Breast epithelium (tissue), 4 donors: ENCODE measurements at regions not wholly inside any gene's neighbourhood (a gene's known extent, or its start where the extent isn't known, plus 50 kb on each side); places are given as distances from the start of the nearest gene placed in this dataset.
"Not testable (repeated sequence)": the region's sequence is repeated elsewhere in the genome, so short reads cannot be mapped to it uniquely, and the experiment has no call there.

Experiments used
- DNase-seq, 2 donors: peaks; one replicate each; pipeline ENCODE4 v3.0.0-alpha.2; 2019; ENCODE audit warnings: low spot score in 2 of 2
- H3K27ac ChIP-seq, 2 donors: fragments of 200-600 bp; sonication (generic) in 1 of 2; one replicate each; pipeline ENCODE4 v1.5.1; 2016 to 2019; ENCODE audit warnings: mild to moderate bottlenecking in 1 of 2
- H3K27me3 ChIP-seq, 2 donors: fragments of 200-600 bp; sonication (generic) in 1 of 2; one replicate each; pipeline versions ENCODE4 v1.5.1 to v1.6.0; 2017 to 2019; ENCODE audit warnings: control low read depth in 1 of 2, mild to moderate bottlenecking in 1 of 2
- H3K36me3 ChIP-seq: fragments of 200-600 bp; one replicate; pipeline ENCODE4 v1.5.1; 2019
- H3K4me1 ChIP-seq, 2 donors: fragments of 200-600 bp; sonication (generic); one replicate each; pipeline ENCODE4 v1.5.1; 2016 to 2019; ENCODE audit warnings: control low read depth in 1 of 2
- H3K4me3 ChIP-seq, 3 donors: fragments of 200-600 bp; sonication (generic); 1 replicate in 2 of 3; 2 replicates in 1 of 3; pipeline ENCODE4 v1.5.1; 2016 to 2019; ENCODE audit warnings: mild to moderate bottlenecking in 3 of 3, moderate library complexity in 2 of 3
- H3K9me3 ChIP-seq, 2 donors: fragments of 200-600 bp; sonication (generic) in 1 of 2; one replicate each; pipeline ENCODE4 v1.5.1; 2016 to 2019; ENCODE audit warnings: control low read depth in 1 of 2
- CTCF ChIP-seq, 3 donors: fragments of 450-650 bp; IDR thresholded peaks; one replicate each; pipeline ENCODE4 v1.5.1; 2016 to 2017; ENCODE audit warnings: antibody characterized with exemption in 3 of 3, mild to moderate bottlenecking in 3 of 3, moderate library complexity in 3 of 3
- POLR2A ChIP-seq: fragments of 450-650 bp; IDR thresholded peaks from one replicate; pipeline ENCODE4 v1.6.1; 2016; ENCODE audit warnings: antibody characterized with exemption, mild to moderate bottlenecking, moderate library complexity
- POLR2AphosphoS5 ChIP-seq, 3 donors: sonication (generic); formaldehyde crosslinking; IDR thresholded peaks; one replicate each; pipeline ENCODE4 v1.6.1; 2017; ENCODE audit warnings: antibody characterized with exemption in 3 of 3
- intact Hi-C: fragments of 100-400 bp; cut with DNase I; formaldehyde crosslinking; loops from one replicate; pipeline ENCODE4 v1.15.1; 2023; ENCODE audit warnings: low total_unique reads

GRCh38 chr4:104020641-104021040 lies 300.9 kb upstream of the TACR3 start:
- Histone ChIP-seq H3K4me3 (no peak overlapping the region), H3K4me1 (no peaks in the 10 kb centered on the region), H3K27me3 (no peaks in the 10 kb centered on the region), H3K36me3 (no peaks in the 10 kb centered on the region), H3K9me3 (no peaks in the 10 kb centered on the region), H3K27ac (no peak overlapping the region)
- no peak for TF ChIP-seq POLR2AphosphoS5 (IDR thresholded peaks at IDR 0.05)
- no peak for TF ChIP-seq POLR2A
- TF ChIP-seq CTCF (IDR thresholded peaks at IDR 0.05), result no peak
- DNase-seq, result no peak
- intact Hi-C loops, result no loop called here

DNA sequence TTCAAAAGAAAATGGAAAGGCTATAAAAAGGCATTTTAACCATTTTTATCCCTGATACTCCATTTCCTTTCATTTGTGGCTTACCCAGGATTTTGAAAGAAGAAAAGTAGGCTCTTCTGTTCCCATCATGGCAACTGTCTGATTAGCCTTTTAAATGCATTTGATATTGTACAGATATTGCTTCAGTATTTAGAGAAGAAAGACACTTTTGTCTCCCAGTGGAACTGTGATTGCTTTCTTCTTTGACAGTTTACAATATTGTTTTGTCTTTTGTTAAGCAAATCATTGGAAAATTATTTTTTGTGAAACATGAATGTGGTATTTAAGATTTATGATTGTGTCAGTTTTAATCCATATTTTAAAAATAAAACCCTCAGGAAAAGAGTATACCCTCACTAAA lies 297.4 kb upstream of the TACR3 start:
- Histone ChIP-seq H3K4me1 (no peaks in the 10 kb centered on the region), H3K4me3 (no peak overlapping the region), H3K27me3 (no peaks in the 10 kb centered on the region), H3K27ac (no peak overlapping the region), H3K9me3 (no peaks in the 10 kb centered on the region), H3K36me3 (no peaks in the 10 kb centered on the region)
- TF ChIP-seq CTCF (IDR thresholded peaks at IDR 0.05) (no peak), POLR2A (no peak), POLR2AphosphoS5 (IDR thresholded peaks at IDR 0.05) (no peak)
- intact Hi-C loops, result no loop called here
- DNase-seq, result no peak

DNA sequence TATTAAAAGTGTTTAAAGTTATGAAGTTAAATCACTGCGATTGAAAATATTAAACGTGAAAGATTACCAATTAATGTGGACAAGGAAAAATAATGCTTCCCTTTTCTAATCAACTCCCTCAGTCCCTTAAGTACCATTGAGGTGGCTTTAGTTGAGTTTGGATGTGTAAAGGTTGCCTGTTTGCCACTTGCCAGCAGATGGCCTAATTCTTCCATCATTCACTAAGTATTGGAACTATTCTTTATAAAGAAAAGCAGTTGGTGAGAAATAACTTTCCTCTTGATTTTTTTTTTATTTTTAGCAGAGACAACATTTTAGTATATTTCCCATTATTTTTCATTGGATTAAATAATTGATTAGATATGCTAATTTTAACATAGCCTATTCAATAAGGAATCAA lies 295.9 kb upstream of the TACR3 start:
- H3K4me1 ChIP-seq, result no peaks in the 10 kb centered on the region
- H3K27ac ChIP-seq, result no peak overlapping the region
- no peak overlapping the region for H3K4me3 ChIP-seq
- no peaks in the 10 kb centered on the region for H3K36me3 ChIP-seq
- TF ChIP-seq POLR2A (no peak), CTCF (IDR thresholded peaks at IDR 0.05) (no peak), POLR2AphosphoS5 (IDR thresholded peaks at IDR 0.05) (no peak)
- no peaks in the 10 kb centered on the region for H3K9me3 ChIP-seq
- DNase-seq, result no peak
- no peaks in the 10 kb centered on the region for H3K27me3 ChIP-seq
- intact Hi-C loops, result no loop called here

- Histone ChIP-seq H3K27me3 (no peaks in the 10 kb centered on the region), H3K36me3 (no peaks in the 10 kb centered on the region), H3K9me3 (peaks cover 0 to 3% of the 10 kb centered on the region in 2 donors), H3K4me3 (no peak overlapping the region), H3K4me1 (no peaks in the 10 kb centered on the region), H3K27ac (no peak overlapping the region)
- TF ChIP-seq CTCF (IDR thresholded peaks at IDR 0.05) (no peak), POLR2AphosphoS5 (IDR thresholded peaks at IDR 0.05) (no peak), POLR2A (no peak)
- no peak for DNase-seq
- intact Hi-C loops, result no loop called here
Observed at GRCh38 chr4:104010722-104011121, 290.9 kb upstream of the TACR3 start.

GRCh38 chr4:104002318-104002717 lies 282.5 kb upstream of the TACR3 start:
- DNase-seq, H3K27me3 ChIP-seq, H3K27ac ChIP-seq, H3K4me1 ChIP-seq, H3K4me3 ChIP-seq, H3K36me3 ChIP-seq: not testable (repeated sequence)
- H3K9me3 ChIP-seq, result peaks cover 6 to 11% of the 10 kb centered on the region in 2 donors
- intact Hi-C loops, result loop anchor here (10.0 kb wide), 1 partner anchor 1278 kb away; no protein-coding TSS in a partner anchor

DNA sequence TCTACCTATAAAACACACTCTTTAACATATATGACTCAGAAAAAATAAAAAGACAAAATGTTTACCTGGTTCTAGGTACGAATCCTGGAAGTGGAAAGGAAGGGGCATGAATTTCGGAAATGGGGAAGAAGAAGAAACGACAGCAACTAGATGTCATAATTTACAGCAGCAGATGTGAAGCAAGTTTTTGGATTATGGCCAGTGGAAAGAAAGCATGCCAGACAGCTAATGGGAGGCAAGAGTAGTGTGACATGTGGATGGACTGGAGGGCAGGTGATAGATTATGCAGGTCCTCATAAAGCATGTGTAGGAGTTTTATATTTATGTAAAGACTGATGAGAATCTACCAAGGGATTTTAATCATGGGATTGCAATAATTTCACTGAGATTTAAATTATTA lies 279.0 kb upstream of the TACR3 start:
- Histone ChIP-seq H3K36me3 (no peaks in the 10 kb centered on the region), H3K27ac (no peak overlapping the region), H3K9me3 (peaks cover 6 to 9% of the 10 kb centered on the region in 2 donors), H3K27me3 (no peaks in the 10 kb centered on the region), H3K4me1 (no peaks in the 10 kb centered on the region), H3K4me3 (no peak overlapping the region)
- TF ChIP-seq POLR2AphosphoS5 (IDR thresholded peaks at IDR 0.05) (no peak), POLR2A (no peak), CTCF (IDR thresholded peaks at IDR 0.05) (no peak)
- intact Hi-C loops, result no loop called here
- no peak for DNase-seq
